Esophagus squamous epithelium (tissue), 4 donors: ENCODE measurements at regions not wholly inside any gene's neighbourhood (a gene's known extent, or its start where the extent isn't known, plus 50 kb on each side); places are given as distances from the start of the nearest gene placed in this dataset.

Experiments used
- POLR2A ChIP-seq, 4 donors: fragments of 450-650 bp; IDR thresholded peaks; one replicate each; pipeline ENCODE4 v1.6.1; 2017; ENCODE audit warnings: antibody characterized with exemption in 4 of 4, mild to moderate bottlenecking in 4 of 4, moderate library complexity in 3 of 4
- TF ChIP-seq, protein P1 (sequence below), 6 experiments: fragments of 450-650 bp in 4 of 6; fragments of 200-600 bp in 2 of 6; sonication (generic) in 2 of 6; IDR thresholded peaks; one replicate each; pipeline ENCODE4 v1.5.1; 2016 to 2019; ENCODE audit warnings: antibody characterized with exemption in 6 of 6, mild to moderate bottlenecking in 4 of 6, moderate library complexity in 4 of 6

DNA sequence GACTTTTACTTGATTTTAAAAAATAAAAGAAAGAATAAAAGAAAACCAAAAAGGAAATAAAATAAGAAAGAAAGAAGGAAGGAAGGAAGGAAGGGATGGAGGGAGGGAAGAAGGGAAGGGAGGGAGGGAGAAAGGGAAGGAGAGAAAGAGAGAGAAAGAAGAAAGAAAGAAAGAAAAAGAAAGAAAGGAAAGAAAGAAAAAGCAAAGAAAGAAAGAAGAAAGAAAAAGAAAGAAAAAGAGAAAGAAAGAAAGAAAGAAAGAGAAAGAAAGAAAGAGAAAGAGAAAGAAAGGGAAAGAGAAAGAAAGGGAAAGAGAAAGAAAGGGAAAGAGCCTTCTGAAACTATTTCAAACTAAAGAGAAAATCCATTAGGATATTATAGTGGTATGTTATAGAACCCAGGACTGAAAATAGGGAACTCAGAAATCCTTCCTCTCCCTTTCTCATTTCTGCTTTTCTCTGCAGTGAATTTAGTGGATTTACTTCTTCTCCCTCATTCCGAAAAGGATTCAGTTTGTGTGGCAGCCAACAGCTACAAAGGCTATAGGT, 414.7 kb upstream of the CCNG1 start:
- TF ChIP-seq POLR2A (IDR thresholded peaks at IDR 0.05) = no peak
- TF ChIP-seq, protein P1, sequence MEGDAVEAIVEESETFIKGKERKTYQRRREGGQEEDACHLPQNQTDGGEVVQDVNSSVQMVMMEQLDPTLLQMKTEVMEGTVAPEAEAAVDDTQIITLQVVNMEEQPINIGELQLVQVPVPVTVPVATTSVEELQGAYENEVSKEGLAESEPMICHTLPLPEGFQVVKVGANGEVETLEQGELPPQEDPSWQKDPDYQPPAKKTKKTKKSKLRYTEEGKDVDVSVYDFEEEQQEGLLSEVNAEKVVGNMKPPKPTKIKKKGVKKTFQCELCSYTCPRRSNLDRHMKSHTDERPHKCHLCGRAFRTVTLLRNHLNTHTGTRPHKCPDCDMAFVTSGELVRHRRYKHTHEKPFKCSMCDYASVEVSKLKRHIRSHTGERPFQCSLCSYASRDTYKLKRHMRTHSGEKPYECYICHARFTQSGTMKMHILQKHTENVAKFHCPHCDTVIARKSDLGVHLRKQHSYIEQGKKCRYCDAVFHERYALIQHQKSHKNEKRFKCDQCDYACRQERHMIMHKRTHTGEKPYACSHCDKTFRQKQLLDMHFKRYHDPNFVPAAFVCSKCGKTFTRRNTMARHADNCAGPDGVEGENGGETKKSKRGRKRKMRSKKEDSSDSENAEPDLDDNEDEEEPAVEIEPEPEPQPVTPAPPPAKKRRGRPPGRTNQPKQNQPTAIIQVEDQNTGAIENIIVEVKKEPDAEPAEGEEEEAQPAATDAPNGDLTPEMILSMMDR (IDR thresholded peaks at IDR 0.05) = no peak
